NAMALWA (cell line): ENCODE measurements at regions not wholly inside any gene's neighbourhood (a gene's known extent, or its start where the extent isn't known, plus 50 kb on each side); places are given as distances from the start of the nearest gene placed in this dataset.
"Not testable (repeated sequence)": the region's sequence is repeated elsewhere in the genome, so short reads cannot be mapped to it uniquely, and the experiment has no call there.

Source experiments
- DNase-seq: peaks from one replicate; pipeline ENCODE4 v3.0.0-alpha.2; 2015; ENCODE audit warnings: low spot score

DNA sequence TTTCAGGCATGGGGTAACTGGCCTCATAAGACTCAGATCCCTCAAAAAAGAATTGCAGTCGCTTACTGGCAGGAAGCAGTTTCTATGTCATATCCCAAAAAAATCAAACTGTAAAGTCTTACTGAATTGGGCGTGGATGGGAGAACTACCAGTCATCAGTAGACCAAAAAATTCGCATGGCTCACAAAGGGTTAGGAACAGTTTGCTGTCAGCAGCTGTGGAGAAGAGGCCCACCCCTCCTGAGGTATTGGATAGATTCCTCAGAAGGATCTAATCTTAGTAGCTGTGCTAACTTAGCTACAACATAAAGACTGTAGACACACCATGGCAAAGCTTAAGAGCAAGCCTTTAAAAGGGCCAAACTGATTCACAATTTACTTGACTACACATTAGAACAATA is 478.3 kb upstream of the FTMT start:
- DNase-seq, result no peak

DNA sequence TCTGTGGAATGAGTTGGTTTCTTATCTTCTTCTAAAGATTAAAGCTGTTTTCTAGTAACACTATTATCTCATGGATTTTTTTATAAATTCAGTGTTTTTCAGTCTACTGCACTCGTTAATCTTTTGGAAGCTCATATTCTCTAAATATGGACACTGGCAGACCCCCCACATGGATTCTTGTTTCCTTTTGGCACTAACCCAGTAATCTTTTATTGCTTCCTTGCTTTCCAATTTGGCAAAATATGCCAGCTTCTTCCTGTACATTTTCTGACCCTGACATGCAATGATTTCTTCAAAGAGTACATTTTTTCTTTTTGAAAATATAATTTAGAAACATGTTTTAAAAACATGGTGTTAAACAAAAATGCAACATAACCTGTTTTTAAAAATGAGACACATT is 474.2 kb upstream of the FTMT start:
- no peak for DNase-seq

DNA sequence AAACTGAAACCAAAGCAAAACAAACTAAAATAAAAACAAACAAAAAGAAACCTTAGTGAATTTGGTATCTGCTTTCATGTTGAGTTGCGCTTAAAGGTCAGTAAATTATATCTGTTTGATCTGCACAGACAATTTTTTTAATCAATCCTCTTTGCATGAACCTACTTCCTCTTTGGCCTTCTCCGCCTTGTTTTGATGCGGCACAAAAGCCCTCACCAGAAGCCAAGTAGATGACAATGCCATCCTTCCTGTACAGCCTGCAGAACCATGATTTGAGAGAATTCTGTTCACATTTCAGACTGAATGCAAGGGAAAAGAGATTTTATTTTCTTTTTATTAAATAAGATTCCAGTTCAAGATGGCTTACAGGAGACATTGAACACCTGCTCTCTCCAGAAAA is 473.6 kb upstream of the FTMT start:
- DNase-seq, result no peak

DNA sequence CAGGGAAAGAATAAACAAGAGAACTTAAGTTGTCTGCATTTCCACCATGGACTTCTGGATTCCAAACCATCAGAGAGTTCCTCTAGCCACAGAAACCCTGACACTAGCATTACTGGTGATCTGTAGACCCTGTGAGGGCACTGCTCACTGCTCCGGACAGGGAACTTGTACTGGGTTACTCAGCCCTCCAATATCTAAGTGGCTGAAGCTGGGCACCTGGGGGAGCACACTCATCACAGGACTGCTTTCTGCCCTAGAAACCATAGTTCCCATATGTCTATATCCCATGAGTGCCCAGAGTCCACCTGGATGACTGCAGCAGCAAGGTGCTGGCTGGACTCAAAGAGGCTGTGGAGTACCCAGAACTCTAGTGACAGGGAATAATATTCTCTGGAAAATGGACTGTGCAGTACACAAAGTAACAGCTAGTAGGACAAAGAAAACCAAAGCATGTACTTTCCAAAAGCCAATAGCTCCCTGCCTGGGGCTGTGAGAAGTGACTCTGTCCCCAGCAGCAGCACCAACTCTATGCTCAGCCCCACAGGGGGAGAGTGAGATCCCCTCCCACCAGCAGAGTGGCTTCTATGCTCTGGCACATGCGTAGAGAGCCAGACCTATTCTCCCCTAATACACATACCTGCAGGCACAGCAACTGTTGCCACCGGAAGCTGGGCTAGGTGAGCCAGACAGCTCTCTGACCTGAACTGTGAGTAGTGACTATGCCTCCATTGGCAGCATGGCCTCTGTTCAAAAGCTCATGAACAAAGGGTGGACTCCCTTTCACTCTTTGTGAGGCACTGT is 472.9 kb upstream of the FTMT start:
- DNase-seq, result no peak

DNA sequence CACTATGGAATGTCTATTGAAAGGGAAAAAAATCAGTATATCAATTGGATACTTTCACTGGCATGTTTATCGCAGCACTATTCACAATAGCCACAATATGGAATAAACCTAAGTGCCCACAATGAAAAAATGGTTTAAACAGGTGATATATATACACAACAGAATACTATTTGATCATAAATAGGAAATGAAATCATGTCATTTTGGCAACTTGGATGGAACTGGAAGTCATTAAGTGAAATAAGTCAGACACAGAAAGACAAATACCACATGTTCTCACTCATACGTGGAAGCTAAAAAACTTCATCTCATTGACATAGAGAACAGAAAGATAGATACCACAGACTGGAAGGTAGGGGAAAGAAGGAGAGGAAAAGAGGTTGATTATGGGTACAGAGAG is 471.6 kb upstream of the FTMT start:
- DNase-seq, result no peak

DNA sequence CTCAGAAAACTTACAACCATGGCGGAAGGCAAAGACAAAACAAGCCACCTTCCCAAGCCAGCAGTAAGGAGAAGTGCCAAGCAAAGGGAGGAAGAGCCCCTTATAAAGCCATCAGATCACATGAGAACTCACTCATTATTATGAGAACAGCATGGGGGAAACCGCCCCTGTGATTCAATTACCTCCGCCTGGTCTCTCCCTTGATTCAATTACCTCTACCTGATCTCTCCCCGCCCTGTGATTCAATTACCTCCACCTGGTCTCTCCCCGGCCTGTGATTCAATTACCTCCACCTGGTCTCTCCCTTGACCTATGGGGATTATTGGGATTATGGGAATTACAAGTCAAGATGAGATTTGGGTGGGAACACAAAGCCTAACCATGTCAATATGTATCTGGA is 467.3 kb upstream of the FTMT start:
- DNase-seq, result no peak

DNA sequence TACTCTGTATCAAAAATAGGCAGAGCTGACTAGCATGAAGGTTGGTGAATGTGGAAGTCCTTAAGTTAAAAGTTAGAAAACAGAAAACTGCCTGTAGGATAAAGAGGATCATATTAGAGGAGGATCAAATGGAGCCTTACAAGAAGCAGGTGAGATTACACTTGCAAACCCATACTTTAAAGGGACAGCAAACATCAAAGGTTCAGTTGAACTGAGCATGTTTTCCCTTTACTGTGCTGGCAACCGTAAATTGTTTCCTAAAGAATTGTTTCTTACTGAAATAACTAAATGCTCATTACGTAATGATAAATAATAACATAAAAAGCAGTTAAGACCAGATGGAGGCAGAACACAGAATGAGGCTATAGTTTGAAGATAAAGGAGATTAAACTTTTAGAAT is 465.3 kb upstream of the FTMT start:
- no peak for DNase-seq

DNA sequence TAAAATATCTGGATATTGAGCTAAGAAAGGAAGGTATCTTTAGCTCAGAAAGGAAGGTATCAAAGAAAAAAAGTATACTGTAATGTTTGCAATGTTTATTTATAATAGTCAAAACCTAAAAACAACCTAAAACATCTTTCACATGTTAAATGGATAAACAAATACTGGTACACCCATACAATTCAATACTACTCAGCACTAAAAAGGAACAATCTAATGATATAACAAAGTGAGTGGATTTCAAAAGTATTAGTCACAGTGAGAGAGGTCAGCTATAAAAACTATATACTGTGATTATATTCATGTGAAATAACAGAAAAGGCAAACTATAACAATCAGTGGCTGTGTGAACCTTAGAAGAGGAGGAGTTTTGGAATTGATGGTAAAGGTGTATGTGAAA is 455.0 kb upstream of the FTMT start:
- DNase-seq, result no peak

DNA sequence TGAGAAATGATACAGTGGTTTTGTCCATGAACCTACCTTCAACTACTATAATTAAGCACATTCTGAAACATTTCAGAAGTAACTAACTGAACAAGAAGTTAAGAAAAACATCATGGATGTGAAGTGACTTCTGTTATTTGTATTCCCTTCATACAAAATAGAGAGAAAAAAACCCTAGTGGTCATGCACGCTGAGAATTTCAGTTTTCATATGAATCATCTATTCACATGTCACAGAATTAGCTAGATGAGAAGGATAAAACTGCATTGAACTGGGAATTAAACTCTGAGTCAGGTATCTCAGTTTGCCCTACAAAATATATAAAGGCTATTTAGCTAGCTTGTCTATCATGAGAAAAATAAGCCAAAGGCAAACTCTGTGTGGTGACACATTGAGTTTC is 451.8 kb upstream of the FTMT start:
- DNase-seq, result no peak

DNA sequence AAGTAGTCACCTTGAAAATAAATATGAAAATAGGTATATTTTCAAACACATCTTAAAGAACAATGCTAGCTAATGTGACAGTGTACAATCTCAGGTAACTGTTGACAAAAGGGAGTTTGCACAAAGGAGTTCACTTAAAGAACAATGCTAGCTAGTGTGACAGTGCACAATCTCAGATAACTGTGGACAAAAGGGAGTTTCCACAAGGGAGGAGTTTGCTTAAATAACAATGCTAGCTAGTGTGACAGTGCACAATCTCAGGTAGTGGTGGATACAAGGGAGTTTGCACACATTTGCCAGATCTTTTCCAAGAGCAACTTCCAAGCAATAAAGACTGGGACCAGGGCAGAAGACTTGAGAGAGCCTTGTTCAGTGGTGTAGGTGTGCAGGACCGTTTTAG is 442.9 kb upstream of the FTMT start:
- no peak for DNase-seq

DNA sequence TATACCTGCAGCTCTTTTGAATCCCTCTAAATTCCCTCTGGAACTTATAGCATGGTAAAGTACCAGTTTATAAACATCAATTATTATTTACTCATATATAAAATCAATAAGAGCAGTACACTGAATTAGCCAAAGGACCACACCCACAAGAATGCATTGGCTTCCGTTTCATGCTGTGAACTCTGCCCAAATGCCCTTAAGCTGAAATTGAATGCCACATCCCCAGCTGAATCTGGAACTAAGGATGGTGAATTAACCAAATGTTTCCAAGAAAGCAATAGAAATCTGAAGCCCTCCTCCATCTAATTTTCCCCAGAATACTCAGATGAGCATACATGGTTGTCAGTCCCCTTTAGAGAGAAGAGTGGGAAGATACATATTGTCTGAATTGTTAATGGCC is 436.4 kb upstream of the FTMT start:
- no peak for DNase-seq

DNA sequence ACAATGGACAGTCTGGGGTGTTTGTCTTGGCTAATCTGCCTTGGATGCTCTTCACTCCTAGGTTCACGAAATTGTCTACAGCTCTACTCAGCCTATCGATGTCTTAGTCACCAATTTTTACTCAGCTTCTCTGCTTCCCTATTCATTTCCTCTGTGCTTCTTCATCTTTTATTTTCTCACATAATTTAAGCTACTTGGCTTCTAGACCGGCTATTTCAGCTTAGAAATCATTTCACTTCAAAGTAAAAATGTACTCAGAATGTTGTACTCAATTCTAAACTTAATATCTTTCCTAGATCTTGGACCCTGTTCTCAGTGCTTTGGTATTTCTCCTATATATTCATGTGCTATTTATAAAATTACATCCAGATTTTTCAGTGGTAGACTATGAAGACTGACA is 430.0 kb upstream of the FTMT start:
- no peak for DNase-seq

DNA sequence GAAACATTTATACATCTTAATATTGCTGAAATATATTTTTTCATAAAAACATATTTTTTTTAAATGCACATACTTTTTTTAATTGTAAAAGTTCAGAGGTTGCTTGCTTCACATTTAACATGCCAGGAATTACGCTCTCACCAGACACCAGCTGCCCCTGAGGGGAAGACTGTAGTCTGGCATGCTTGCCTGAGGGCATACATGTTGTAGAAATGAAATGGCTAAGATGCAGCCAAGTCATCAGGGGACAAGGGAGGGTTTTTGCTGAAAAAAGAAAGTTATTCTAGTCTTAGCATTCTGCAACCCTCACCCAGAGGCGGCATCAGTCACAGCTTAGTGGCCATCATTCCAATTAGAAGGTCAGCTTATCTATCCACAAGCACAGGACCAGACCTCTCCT is 426.7 kb upstream of the FTMT start:
- DNase-seq, result no peak

DNA sequence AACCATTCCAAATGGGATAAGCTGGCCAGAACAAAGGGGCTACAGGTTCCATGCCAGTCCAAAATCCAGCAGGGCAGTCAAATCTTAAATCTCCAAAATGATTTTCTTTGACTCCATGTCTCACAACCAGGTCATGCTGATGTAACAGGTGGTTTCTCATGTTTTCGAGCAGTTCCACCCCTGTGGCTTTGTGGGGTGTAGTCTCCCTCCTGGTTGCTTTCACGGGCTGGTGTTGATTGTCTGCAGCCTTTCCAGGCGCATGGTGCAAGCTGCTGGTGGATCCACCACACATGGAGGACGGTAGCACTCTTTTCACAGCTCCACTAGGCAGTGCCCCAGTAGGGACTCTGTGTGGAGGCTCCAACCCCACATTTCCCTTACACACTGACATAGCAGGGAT is 425.5 kb upstream of the FTMT start:
- DNase-seq, result no peak

DNA sequence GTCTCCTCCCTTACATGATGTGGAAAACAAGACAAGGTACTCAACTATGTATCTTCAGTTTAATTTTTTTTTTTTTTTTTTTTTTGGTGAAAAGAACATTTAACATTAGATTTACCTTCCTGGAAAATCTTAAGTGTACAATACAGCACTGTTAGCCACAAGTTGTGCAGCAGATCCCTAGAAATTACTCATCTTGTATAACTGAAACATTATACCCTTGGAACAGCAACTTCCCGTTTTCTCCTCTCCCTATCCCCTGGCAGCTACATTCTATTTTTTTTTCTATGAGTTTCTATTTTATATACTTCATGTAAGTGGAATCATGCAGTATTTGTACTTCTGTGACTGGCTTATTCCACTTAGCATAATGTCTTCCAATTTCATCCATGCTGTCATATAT is 421.9 kb upstream of the FTMT start:
- no peak for DNase-seq

DNA sequence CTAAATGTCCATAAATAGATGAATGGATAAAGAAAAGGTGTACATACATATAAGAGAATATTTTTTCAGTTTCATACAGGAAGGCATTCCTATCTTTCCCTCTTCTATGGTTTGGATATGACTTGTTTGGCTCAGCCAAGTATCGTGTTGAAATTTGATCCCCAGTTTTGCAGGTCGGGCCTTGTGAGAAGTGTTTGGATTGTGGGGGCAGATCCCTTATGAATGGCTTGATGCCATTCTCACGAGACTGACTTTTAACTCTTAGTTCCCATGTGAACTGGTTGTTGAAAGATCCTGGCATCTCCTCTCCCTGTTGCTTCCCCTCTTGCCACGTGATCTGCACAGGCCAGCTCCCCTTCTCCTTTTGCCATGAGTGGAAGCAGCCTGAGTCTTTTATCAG is 421.1 kb upstream of the FTMT start:
- DNase-seq, result no peak

DNA sequence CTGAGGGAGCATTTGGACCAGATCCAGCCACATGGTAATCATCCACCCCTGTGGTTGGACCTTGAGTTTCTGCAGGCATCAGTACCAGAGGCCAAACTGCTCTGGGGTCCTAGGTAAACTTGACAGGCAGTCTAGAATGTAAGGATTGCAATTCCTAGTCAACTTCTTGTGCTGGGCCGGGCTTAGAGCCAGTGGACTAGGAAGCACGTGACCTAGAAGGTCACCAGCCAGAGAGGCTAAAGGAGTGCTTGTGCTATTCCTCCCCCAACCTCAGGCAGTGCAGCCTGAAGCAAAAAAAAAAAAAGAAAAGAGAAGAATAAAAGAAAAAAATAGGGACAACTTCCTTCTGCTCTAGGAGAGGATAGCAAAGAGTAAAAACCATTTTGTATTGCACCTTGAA is 406.2 kb upstream of the FTMT start:
- DNase-seq, result no peak

DNA sequence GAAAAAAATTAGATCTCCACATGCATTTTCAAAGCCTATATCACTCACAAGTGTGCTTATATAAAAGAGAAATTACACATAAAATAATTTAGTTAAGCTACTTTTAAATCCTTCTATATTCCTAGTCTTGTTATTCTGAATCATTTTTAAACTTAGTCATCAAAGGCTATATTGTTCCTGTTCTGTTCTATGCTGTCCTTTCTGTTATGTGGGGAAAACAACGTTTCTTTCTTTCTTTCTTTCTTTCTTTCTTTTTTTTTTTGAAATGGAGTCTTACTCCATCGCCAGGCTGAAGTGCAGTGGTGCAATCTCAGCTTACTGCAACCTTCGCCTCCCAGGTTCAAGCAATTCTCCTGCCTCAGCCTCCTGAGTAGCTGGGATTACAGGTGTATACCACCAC is 389.2 kb upstream of the FTMT start:
- DNase-seq, result no peak

DNA sequence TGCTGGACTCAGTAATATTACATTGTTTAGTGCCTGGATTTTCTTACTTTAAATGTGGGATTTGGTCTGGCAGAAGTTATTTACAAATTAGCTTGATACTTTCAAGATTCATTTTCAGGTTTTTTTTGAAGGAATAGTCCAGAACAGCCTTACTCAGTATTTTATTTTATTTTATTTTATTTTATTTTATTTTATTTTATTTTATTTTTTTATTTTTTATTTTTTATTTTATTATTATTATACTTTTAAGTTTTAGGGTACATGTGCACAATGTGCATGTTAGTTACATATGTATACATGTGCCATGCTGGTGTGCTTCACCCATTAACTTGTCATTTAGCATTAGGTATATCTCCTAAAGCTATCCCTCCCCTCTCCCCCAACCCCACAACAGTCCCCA is 380.5 kb upstream of the FTMT start:
- not testable (repeated sequence) for DNase-seq

DNA sequence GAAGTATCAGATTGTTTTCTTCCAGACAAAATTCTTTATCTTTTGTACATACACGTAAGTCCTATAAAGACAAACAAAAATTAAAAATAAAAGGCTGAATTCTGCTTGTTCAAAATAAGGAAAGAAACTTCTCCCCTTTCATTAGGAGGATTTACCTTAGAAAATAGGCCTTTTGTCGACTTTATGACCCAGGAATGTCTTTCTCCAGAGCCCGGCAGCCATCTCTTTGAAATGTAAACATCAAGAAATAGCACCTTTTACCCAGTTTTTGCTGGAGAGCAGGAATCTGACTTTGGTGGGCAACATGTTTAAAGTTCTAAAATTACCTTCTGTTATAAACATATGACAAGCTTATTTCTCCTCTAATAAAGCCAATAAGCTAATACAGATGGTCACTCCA is 373.0 kb upstream of the FTMT start:
- no peak for DNase-seq

DNA sequence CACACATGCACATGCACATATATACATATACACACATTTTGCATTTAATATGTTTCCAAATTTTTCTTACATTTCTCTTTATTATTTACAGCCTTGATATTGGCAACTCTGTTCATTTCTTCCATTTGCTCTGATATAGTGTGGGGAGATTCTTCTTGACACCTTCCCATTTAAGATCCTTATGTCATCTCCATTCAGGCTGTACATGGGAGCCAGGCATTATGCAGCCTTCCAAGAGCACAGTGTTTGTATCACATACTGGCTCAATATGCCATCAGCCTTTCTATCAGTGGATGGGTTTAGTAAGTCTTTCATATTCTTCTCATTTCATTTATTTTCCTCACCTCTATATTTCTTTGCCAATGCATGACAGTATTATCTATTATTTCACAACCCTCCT is 372.3 kb upstream of the FTMT start:
- no peak for DNase-seq

DNA sequence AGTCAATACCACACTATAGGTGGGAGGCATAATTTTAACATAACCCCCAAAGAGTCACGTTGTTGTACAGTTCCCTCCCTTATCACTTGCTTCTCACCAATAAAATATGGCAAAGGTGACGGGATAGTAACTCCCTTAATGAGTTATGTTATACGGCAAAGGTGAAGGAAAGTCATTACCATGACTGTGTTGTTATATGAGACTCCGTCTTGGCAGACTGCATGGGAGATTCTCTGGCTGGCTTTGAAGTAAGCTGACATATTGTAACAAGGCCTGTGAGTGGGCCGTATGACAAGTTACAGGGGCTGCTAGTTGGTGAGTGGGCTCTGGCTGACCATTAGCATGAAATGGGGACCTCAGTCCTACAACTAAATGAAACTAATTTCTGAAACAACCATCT is 366.4 kb upstream of the FTMT start:
- DNase-seq, result no peak

DNA sequence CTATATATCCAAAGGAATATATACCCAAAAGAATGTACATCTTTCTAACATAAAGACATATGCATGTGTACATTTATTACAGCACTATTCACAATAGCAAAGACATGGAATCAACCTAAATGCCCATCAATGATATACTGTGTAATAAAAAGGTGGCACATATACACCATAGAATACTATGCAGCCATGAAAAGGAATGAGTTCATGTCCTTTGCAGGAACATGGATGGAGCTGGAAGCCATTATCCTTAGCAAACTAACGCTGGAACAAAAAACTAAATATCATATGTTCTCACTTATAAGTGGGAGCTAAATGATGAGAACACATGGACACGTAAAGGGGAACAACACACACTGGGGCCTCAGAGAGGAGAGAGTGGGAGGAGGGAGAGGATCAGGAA is 365.7 kb upstream of the FTMT start:
- DNase-seq, result not testable (repeated sequence)

DNA sequence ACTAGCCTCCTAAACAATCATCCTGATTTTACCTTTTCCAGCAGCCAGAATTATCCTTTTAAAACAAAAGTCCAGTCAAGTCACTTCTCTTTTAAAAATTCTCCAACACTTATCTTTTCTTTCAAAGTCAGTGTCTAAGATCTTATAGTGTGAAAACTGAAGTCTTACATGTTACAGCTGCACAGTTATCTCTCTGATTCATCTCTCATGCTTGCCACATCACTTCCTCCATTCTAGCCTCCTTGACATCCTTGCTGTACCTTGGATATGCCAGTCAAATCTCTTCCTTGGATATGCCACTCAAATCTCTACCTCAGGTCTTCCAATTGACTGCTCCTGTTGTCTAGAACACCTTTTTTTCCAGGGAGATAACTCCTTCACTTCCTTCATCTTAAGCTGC is 361.7 kb upstream of the FTMT start:
- no peak for DNase-seq

DNA sequence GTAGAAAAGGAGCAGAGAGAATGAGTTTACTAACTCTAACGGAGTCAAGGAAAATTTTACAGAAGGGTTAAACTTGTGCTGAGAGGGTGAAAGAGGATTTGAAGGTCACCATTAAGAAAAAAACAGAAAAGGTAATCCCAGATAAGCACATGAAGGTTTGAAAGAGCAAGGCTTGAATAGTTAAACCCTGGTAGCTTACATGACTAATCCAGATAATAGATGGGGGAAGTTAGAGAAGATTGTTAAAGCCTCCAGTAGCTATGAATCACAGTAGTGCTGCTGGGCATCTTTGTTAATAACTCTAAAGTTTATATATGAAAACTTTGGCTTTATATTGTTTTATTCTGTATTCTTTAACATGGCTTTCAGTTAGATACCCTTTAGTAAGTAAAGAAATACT is 354.5 kb upstream of the FTMT start:
- no peak for DNase-seq
